Osteocyte (in vitro differentiated cells): ENCODE measurements at regions not wholly inside any gene's neighbourhood (a gene's known extent, or its start where the extent isn't known, plus 50 kb on each side); places are given as distances from the start of the nearest gene placed in this dataset.

Source experiments
- DNase-seq: peaks from one replicate; pipeline ENCODE4 v3.0.0; 2021; ENCODE audit warnings: mixed read lengths; ENCODE audit not compliant: unreplicated experiment; ENCODE audit errors: extremely low spot score
- H3K27ac Mint-ChIP-seq: one replicate; pipeline ENCODE4 v1.8.0; 2021; ENCODE audit warnings: mild to moderate bottlenecking, mixed read lengths; ENCODE audit not compliant: unreplicated experiment
- H3K27me3 Mint-ChIP-seq: one replicate; pipeline ENCODE4 v1.8.0; 2021; ENCODE audit warnings: mixed read lengths; ENCODE audit not compliant: unreplicated experiment
- H3K36me3 Mint-ChIP-seq: one replicate; pipeline ENCODE4 v1.8.0; 2021; ENCODE audit warnings: mixed read lengths; ENCODE audit not compliant: unreplicated experiment
- H3K4me1 Mint-ChIP-seq: one replicate; pipeline ENCODE4 v1.8.0; 2021; ENCODE audit warnings: mixed read lengths; ENCODE audit not compliant: unreplicated experiment
- H3K4me3 Mint-ChIP-seq: one replicate; pipeline ENCODE4 v1.8.0; 2021; ENCODE audit warnings: mild to moderate bottlenecking, moderate library complexity, mixed read lengths; ENCODE audit not compliant: unreplicated experiment
- H3K9me3 Mint-ChIP-seq: one replicate; pipeline ENCODE4 v1.8.0; 2021; ENCODE audit warnings: mixed read lengths; ENCODE audit not compliant: unreplicated experiment
- CTCF ChIP-seq: fragments of 200-600 bp; sonication (generic); IDR thresholded peaks from 2 replicates; pipeline ENCODE4 v1.5.0; 2021; ENCODE audit warnings: antibody characterized with exemption, mild to moderate bottlenecking, moderate library complexity

DNA sequence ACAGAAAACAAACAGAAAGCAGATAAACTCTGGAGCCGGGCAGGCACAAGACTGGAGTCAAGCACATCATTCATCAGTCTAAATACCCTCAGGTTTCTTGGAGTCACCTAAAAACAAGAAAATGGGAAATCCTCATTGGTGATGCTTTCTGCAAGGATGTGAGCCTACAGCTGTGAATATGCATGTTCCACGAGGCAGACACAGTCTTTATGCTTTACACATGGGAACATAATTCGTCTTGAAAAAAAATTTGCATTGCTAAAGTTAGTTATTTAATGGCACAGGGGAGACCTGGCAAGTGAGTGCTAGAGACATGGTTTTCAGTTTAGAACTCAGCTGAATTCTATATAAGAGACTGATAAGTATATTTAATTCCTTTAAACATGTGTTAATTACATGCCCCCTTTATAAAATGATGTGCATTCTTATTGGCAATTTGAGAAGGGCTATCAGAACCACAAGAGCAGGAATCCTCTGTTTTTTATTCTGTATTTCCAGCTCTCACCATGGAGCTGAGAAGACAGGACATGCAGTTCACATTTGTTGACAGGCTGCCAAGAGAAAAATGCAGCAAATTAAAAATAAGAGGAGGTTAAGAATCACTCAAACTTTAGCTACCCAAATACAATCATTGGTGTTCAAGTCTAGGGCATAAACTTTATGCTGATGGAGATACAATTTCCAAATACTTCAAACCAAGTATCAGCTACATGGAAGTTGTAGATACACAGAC, 438.0 kb upstream of the MPDZ start:
- Mint-ChIP-seq H3K9me3 (peaks cover 9% of the 10 kb centered on the region), H3K27me3 (no peaks in the 10 kb centered on the region), H3K4me1 (peaks cover 45% of the 10 kb centered on the region), H3K4me3 (no peak overlapping the region), H3K27ac (peak overlapping the region; percentile 27), H3K36me3 (peaks cover 3% of the 10 kb centered on the region)
- no peak for TF ChIP-seq CTCF
- no peak for DNase-seq

- Mint-ChIP-seq H3K27ac (peak overlapping the region; percentile 27), H3K4me3 (no peak overlapping the region), H3K27me3 (no peaks in the 10 kb centered on the region), H3K4me1 (peaks cover 45% of the 10 kb centered on the region), H3K9me3 (peaks cover 7% of the 10 kb centered on the region), H3K36me3 (no peaks in the 10 kb centered on the region)
- TF ChIP-seq CTCF = no peak
- DNase-seq = no peak
Observed at GRCh38 chr9:13716601-13717321, 437.3 kb upstream of the MPDZ start.

DNA sequence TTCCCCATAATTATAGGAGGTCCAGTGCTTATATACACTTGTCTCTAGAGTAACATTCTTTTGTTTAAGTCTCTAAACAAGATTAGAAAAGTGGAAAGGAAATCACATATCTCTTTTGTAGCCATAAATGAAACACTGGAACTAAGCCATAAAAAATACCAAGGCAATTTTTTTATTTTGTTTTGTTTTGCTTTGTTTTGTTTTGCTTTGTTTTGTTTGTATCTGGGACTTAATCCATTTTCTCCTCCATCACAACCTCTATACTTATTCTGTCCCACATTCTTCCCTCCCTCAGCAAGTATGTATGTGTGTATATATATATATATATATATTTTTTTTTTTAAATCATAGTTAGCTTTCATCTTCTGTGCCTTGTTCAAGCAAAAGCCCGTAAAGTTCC, 436.6 kb upstream of the MPDZ start:
- no peaks in the 10 kb centered on the region for H3K9me3 Mint-ChIP-seq
- H3K27me3 Mint-ChIP-seq = no peaks in the 10 kb centered on the region
- no peak overlapping the region for H3K27ac Mint-ChIP-seq
- H3K4me1 Mint-ChIP-seq = peaks cover 45% of the 10 kb centered on the region
- no peaks in the 10 kb centered on the region for H3K36me3 Mint-ChIP-seq
- no peak for TF ChIP-seq CTCF
- no peak for DNase-seq
- no peak overlapping the region for H3K4me3 Mint-ChIP-seq

- Mint-ChIP-seq H3K4me3 (no peak overlapping the region), H3K27me3 (no peaks in the 10 kb centered on the region), H3K4me1 (peaks cover 44% of the 10 kb centered on the region), H3K36me3 (no peaks in the 10 kb centered on the region), H3K27ac (no peak overlapping the region), H3K9me3 (peaks cover under 1% of the 10 kb centered on the region)
- DNase-seq = no peak
- no peak for TF ChIP-seq CTCF
Observed at GRCh38 chr9:13715430-13715829, 435.9 kb upstream of the MPDZ start.
